Gastroesophageal sphincter (tissue), 4 donors: ENCODE measurements at regions not wholly inside any gene's neighbourhood (a gene's known extent, or its start where the extent isn't known, plus 50 kb on each side); places are given as distances from the start of the nearest gene placed in this dataset.

Source experiments
- ATAC-seq: fragments of 150-250 bp; one replicate; pipeline ENCODE4 v1.9.1; 2016; ENCODE audit warnings: mild to moderate bottlenecking, moderate library complexity
- H3K27ac ChIP-seq, 4 donors: fragments of 200-600 bp; sonication (generic) in 3 of 4; 1 replicate in 3 of 4; 2 replicates in 1 of 4; pipeline ENCODE4 v1.5.1; 2016 to 2019
- H3K27me3 ChIP-seq: fragments of 200-600 bp; sonication (generic); one replicate; pipeline ENCODE4 v1.5.1; 2019
- H3K36me3 ChIP-seq, 2 donors: fragments of 200-600 bp; sonication (generic); one replicate each; pipeline ENCODE4 v1.5.1; 2019; ENCODE audit warnings: control low read depth in 1 of 2
- H3K4me1 ChIP-seq, 3 donors: fragments of 200-600 bp; sonication (generic); 1 replicate in 2 of 3; 2 replicates in 1 of 3; pipeline ENCODE4 v1.5.1; 2016 to 2019; ENCODE audit warnings: control low read depth in 2 of 3
- H3K4me3 ChIP-seq, 2 donors: fragments of 200-600 bp; sonication (generic); one replicate each; pipeline ENCODE4 v1.5.1; 2019; ENCODE audit warnings: mild to moderate bottlenecking in 1 of 2, moderate library complexity in 1 of 2
- H3K9me3 ChIP-seq, 3 donors: fragments of 200-600 bp; sonication (generic); one replicate each; pipeline ENCODE4 v1.5.1; 2017 to 2019; ENCODE audit warnings: control low read depth in 2 of 3
- EP300 ChIP-seq: sonication (generic); formaldehyde crosslinking; IDR thresholded peaks from one replicate; pipeline ENCODE4 v1.6.1; 2017; ENCODE audit warnings: antibody characterized with exemption, mild to moderate bottlenecking
- POLR2A ChIP-seq, 2 donors: fragments of 450-650 bp; IDR thresholded peaks; one replicate each; pipeline ENCODE4 v1.6.1; 2017; ENCODE audit warnings: antibody characterized with exemption in 2 of 2, mild to moderate bottlenecking in 2 of 2, moderate library complexity in 1 of 2
- POLR2AphosphoS5 ChIP-seq: sonication (generic); formaldehyde crosslinking; IDR thresholded peaks from one replicate; pipeline ENCODE4 v1.6.1; 2017; ENCODE audit warnings: antibody characterized with exemption
- WGBS, 2 donors: methylation state at CpG; one replicate each; pipeline ENCODE4 v1.1.5; 2018; ENCODE audit warnings: low coverage in 1 of 2; 5-methylcytosine and 5-hydroxymethylcytosine counted together
- TF ChIP-seq, protein P1 (sequence below), 4 experiments: fragments of 200-600 bp in 2 of 4; fragments of 450-650 bp in 2 of 4; sonication (generic) in 1 of 4; IDR thresholded peaks; one replicate each; pipeline ENCODE4 v1.5.1; 2017 to 2019; ENCODE audit warnings: antibody characterized with exemption in 4 of 4, mild to moderate bottlenecking in 2 of 4, moderate library complexity in 2 of 4

DNA sequence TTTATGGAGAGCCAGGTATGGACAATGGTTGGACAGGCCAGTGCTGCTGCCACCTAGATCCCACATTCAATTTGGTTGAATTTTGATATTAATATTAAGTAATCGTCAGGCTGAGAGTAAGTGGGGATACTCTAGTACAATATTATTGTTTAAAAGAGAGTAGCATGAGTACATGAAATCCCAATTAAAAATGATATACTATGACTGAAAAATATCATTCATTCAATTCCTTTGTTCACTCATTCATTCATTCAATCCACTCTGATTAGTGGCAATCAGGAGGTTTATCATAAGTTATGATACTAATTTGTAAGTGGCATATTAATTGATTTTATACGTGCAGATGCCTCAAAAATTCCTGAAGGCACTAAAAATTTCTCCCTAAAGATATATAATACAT is 224.2 kb downstream of the DMRT2 start:
- 70 to 85% methylated on average over 2 of the region's 2 CpGs for WGBS, 2 donors
- Histone ChIP-seq H3K27ac (no peak overlapping the region), H3K36me3 (no peaks in the 10 kb centered on the region), H3K9me3 (no peaks in the 10 kb centered on the region), H3K27me3 (no peaks in the 10 kb centered on the region), H3K4me3 (no peak overlapping the region), H3K4me1 (no peaks in the 10 kb centered on the region)
- TF ChIP-seq EP300 (no peak), POLR2A (IDR thresholded peaks at IDR 0.05) (no peak), POLR2AphosphoS5 (no peak)
- TF ChIP-seq, protein P1, sequence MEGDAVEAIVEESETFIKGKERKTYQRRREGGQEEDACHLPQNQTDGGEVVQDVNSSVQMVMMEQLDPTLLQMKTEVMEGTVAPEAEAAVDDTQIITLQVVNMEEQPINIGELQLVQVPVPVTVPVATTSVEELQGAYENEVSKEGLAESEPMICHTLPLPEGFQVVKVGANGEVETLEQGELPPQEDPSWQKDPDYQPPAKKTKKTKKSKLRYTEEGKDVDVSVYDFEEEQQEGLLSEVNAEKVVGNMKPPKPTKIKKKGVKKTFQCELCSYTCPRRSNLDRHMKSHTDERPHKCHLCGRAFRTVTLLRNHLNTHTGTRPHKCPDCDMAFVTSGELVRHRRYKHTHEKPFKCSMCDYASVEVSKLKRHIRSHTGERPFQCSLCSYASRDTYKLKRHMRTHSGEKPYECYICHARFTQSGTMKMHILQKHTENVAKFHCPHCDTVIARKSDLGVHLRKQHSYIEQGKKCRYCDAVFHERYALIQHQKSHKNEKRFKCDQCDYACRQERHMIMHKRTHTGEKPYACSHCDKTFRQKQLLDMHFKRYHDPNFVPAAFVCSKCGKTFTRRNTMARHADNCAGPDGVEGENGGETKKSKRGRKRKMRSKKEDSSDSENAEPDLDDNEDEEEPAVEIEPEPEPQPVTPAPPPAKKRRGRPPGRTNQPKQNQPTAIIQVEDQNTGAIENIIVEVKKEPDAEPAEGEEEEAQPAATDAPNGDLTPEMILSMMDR (IDR thresholded peaks at IDR 0.05), result no peak
- ATAC-seq, result no peak

DNA sequence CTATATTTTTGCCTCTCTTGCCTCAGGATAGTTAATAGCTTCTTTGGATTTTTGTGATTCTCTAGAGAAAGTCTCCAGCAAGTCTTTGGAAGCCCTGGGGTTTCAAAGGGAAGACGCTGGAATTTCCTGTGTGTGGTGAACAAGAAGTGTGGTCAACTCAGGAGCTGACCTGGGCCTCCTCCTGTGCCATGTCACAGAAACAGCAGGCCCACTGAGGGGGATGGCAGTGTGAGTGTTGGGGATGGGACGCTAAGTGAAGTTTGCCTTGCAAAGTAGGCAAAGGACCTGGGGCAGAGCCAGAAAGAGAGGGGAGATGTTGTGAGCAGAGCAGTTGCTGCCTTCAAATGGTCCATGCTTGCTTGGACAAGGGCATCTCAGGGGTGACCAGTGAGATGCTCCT is 226.3 kb downstream of the DMRT2 start:
- H3K27ac ChIP-seq, result no peak overlapping the region
- no peaks in the 10 kb centered on the region for H3K36me3 ChIP-seq
- no peak for ATAC-seq
- no peaks in the 10 kb centered on the region for H3K9me3 ChIP-seq
- no peak overlapping the region for H3K4me3 ChIP-seq
- TF ChIP-seq, protein P1 (IDR thresholded peaks at IDR 0.05), result no peak
- TF ChIP-seq POLR2A (IDR thresholded peaks at IDR 0.05), result no peak
- TF ChIP-seq POLR2AphosphoS5, result no peak
- no peak for TF ChIP-seq EP300
- 27 to 43% methylated on average over 1 to 2 of the region's 2 CpGs for WGBS, 2 donors
- no peaks in the 10 kb centered on the region for H3K27me3 ChIP-seq
- H3K4me1 ChIP-seq, result no peaks in the 10 kb centered on the region

DNA sequence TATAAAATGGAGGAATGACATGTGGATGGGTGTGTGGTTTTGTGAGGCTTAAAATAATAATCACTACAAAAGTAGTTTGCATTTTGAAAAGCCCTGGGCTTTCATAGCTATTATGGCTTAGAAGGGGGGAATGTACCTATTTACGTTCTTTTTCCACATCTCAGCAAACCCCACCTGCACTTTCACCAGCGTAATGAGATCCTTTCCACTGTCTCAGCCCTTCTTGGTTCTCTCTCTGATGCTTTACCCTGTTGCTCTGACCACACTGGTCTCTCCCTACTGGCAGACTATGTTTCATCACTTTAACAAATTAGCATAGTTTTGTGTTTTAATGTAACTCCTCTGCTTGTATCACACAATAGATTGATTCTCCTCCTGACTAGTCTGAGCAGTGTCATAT is 234.6 kb downstream of the DMRT2 start:
- no peaks in the 10 kb centered on the region for H3K27me3 ChIP-seq
- TF ChIP-seq POLR2AphosphoS5, result no peak
- TF ChIP-seq POLR2A (IDR thresholded peaks at IDR 0.05), result no peak
- TF ChIP-seq, protein P1 (IDR thresholded peaks at IDR 0.05), result no peak
- no peak for TF ChIP-seq EP300
- H3K4me3 ChIP-seq, result no peak overlapping the region
- no peak overlapping the region for H3K27ac ChIP-seq
- H3K4me1 ChIP-seq, result no peaks in the 10 kb centered on the region
- WGBS, 2 donors, result 88% methylated on average over 2 of the region's 2 CpGs
- no peaks in the 10 kb centered on the region for H3K9me3 ChIP-seq
- no peak for ATAC-seq
- no peaks in the 10 kb centered on the region for H3K36me3 ChIP-seq

DNA sequence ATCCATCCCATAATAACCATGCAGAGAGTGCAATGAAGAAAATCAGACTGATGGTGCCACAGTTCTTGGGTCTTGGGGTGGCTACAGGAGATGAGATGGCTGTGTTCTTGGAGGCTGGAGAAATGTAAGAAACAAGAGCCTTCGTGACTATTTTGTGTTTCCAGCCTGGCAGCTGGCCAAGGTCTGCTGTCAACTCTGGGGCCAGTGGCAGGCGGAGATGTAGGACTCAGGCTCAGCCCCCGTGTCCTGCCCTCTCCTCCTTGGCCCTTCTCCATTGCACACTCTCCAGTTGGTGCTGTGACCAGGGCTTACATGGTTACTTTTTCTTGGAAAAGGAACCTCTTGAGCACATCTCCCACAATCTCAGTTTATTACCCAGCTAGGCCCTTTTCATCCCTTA is 235.4 kb downstream of the DMRT2 start:
- 32 to 55% methylated on average over 3 of the region's 3 CpGs for WGBS, 2 donors
- H3K36me3 ChIP-seq, result no peaks in the 10 kb centered on the region
- no peaks in the 10 kb centered on the region for H3K9me3 ChIP-seq
- H3K4me3 ChIP-seq, result no peak overlapping the region
- no peak overlapping the region for H3K27ac ChIP-seq
- H3K27me3 ChIP-seq, result no peaks in the 10 kb centered on the region
- no peaks in the 10 kb centered on the region for H3K4me1 ChIP-seq
- no peak for TF ChIP-seq POLR2A (IDR thresholded peaks at IDR 0.05)
- no peak for TF ChIP-seq EP300
- TF ChIP-seq POLR2AphosphoS5, result no peak
- TF ChIP-seq, protein P1 (IDR thresholded peaks at IDR 0.05), result no peak
- no peak for ATAC-seq

DNA sequence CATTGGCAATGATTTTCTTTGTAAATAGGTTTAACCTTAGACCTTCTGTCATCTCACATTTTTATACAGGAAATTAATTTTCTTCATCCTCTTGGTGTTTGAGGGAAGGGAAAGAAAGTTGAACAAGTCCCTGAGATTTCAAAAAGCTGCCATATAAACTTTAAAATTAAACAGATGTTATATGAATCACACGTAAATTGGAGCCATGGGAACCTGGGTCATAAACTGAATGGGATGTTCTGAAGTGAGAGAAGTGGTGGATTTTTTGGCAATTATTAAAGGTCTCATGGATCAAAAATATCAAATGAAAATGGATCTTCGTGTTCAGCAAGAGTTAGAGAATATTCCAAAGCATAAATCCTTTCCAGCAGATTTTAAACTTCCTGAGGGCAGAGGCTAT is 242.2 kb downstream of the DMRT2 start:
- H3K27ac ChIP-seq, result no peak overlapping the region
- TF ChIP-seq EP300, result no peak
- TF ChIP-seq POLR2A (IDR thresholded peaks at IDR 0.05), result no peak
- no peak for TF ChIP-seq POLR2AphosphoS5
- TF ChIP-seq, protein P1 (IDR thresholded peaks at IDR 0.05), result no peak
- H3K4me3 ChIP-seq, result no peak overlapping the region
- H3K27me3 ChIP-seq, result no peaks in the 10 kb centered on the region
- no peak for ATAC-seq
- H3K4me1 ChIP-seq, result no peaks in the 10 kb centered on the region
- 13 to 29% methylated on average over 2 of the region's 2 CpGs for WGBS, 2 donors
- no peaks in the 10 kb centered on the region for H3K9me3 ChIP-seq
- H3K36me3 ChIP-seq, result no peaks in the 10 kb centered on the region
